Hematopoietic multipotent progenitor cell treated with erythropoietin and hydrocortisone succinate and interleukin-3 and kit ligand, for 4 days (in vitro differentiated cells): ENCODE measurements at regions not wholly inside any gene's neighbourhood (a gene's known extent, or its start where the extent isn't known, plus 50 kb on each side); places are given as distances from the start of the nearest gene placed in this dataset.
A peak's percentile ranks its signal among the peaks of the same experiment; 100 is the strongest.
"Not testable (repeated sequence)": the region's sequence is repeated elsewhere in the genome, so short reads cannot be mapped to it uniquely, and the experiment has no call there.

Experiments
- DNase-seq: peaks from one replicate; pipeline ENCODE4 v3.0.0-alpha.2; 2015

DNA sequence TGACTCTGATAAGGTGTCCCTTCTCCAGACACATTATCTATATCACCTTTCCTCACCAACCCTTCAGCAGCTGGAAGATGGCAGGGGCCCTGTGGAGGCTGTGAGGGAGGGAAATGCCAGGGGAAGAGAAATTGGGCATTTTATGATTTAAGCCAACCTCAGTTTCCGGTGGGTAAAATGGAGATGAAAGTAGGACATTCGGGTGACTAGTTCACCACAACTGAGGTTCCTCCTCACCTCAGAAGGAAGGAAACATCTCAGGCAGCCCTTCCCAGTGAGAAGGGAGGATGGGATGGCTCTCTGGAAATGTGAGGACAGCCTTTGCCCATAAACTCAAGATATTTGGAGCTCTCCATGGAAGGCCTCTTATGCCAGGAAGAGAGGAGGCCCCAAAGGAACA, 251.5 kb downstream of the MID1IP1 start:
- DNase-seq, result no peak

DNA sequence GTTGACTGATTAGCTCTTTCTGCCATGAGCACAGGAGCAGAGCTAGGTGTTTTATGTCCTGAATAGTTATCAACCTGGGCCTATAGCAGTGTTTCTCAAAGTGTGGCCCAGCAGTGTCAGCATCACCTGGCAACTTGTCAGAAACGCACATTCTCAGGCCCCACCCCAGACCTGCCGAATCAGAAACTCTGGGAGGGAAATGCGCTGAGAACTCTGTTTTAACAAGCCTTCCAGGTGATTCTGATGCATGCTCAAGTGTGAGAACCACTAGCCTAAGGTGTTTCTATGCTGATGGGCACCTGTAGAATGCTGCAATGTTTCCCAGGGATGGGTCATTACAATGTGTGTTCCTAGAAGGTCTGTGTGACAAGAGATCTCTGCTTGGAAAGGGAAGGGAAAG, 257.5 kb downstream of the MID1IP1 start:
- no peak for DNase-seq

DNA sequence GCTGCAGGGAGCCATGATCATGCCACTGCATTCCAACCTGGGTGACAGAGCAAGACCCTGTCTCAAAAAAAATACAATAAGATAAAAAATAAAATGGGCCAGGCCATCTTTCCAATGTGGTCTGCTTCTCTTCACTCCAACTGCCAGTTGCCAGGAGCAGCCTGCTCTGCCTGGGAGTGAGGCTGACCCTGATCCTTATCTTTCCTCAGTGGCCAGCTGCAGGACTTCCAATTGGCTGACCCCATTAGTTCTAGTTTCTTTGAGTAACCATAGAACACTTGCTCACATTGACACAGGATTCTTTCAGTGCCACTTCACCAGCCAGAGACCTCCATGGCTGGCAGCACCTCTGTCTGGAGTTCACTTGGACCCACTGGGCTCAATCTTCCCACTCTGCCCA, 258.6 kb downstream of the MID1IP1 start:
- no peak for DNase-seq

DNA sequence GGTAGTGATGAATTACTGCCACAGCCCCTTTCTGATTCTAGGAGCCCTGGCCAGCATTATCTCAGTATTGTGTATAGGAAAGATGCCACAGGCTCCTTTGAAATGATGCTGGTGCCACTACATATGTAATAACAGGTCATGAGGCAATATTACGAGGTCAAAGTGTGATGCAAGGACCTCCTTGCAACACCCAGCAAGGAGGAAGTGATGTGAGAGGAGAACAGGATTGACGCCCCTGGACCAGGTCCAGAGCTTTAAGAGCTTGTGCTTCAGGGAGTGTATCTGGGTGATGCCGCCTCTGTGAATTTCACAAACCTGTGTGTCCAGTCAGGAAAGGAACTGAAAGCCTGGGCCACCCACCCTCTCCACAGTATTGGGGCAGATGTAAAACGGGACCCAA, 261.8 kb downstream of the MID1IP1 start:
- DNase-seq, result peak; percentile 57

DNA sequence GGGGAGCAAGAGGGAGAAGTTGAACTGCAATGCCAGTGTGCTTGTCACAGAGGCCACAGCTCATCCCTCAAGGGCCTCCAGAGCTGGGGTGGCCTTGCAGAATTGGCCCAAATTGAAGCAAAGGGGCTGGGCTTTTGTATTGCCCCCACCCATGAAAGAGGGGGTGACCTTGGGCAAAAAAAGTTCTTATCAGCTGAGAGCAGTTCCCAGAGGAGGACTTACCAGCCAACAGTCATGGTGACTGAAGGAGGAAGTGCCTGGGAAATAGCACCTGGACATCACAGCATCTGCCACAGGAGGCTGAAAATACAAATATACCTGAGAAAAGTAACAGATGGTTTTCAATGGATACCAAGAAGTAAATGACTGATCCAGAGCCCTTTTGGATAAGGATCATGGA, 262.4 kb downstream of the MID1IP1 start:
- DNase-seq, result peak; percentile 6

DNA sequence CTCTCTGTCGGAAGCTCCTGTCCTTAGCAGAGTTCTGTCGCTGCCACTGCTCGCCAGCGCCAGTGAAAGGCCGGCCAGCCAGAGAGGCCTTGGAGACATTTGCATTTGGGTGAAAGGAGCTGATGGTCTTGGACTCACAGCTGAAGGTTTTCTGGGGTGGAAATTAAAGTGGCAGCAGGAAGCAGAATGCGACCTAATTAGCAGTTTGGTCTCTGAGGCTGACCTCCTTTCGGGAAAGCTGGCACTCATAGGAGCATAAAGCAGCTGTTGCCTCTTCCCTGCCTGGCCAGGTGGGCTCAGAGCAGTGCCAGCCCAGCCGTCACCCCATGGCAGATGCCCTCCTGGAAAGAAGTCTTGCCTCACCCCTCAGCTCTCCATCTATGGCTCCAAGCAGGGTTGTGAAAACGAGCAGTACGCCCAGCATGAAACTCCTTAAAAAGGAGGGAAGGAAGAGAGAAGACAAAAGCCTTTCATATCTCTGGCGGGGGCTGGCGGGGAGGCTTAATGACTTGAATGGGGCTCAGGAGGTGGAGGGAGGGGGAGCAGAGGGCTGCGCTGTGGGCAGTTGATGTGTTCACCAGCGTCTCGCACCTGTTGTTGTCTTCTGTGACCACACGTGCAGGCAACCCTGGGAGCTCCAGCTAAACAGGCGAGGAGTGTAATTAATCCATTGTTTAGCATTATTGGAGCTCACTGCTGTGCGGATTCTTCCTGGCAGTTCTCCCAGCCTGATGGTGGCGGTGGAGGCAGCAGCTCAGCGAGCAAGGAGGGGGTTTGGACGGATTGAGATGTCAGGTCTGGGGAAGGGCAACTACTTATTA, 264.0 kb downstream of the MID1IP1 start:
- no peak for DNase-seq

DNA sequence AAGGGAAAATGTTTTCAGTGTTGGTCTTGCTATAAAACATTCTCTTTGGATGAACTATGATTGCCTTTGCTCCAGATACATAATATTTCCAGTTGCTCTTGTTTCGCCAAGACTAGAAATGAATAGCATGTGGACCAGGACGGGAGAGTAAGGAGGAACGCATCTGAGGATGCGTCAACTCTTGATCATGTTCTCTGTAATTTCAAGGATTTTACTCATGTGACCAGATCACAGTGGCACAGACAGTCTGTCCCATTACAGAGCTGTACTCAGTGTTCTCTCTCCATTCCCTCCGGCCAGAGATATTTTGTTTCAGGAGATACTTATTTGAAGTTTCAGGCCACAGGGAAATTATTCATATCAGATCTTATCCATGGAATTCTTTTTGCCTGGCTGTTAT, 266.6 kb downstream of the MID1IP1 start:
- DNase-seq, result no peak

DNA sequence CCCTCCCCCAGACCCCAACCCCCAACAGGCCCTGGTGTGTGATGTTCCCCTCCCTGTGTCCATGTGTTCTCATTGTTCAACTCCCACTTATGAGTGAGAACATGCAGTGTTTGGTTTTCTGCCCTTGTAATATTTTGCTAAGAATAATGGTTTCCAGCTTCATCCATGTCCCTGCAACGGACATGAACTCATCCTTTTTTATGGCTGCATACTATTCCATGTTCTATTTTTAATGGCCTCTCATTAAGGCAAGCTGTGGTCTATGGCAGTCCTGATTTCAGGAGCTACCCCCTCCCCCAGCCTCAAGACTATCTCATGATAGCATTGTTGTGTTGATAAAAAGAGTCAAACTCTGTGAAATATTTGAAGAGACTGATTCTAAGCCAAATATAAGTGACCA, 267.4 kb downstream of the MID1IP1 start:
- not testable (repeated sequence) for DNase-seq

DNA sequence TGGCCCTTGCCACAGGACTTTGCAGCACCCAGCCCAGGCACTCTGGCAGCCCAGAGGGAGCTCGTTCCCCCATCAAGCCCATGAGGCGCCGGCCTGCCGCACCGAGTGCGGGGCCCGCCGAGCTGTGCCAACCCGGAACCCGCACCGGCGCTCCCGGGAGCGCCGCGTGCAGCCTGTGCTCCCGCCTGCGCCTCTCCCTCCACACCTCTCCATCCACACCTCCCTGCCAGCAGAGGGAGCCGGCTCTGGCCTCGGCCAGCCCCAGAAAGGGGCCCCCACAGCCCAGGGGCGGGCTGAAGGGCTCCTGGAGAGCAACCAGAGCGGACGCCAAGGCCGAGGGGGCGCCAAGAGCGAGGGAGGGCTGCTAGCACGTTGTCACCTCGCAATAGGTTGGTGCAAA, 268.8 kb downstream of the MID1IP1 start:
- DNase-seq, result no peak

DNA sequence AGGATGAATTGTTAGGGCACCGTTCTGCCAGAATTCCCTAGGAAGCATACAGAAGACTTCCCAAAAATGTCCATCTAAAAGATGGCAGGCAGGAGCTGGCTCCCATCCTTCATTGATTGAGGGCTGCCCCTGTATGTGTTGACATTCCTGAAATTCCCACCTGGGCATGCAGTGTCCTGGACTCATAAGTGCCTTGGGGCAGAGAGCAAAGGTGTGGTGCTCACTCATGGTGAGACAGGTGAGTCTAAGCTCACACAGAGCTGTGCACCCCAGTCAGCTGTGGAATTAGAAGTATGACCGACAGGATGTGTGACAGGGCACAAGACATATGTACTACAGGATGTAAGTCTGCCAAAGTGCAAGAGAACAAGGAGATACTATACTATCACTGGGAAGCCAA, 271.9 kb downstream of the MID1IP1 start:
- no peak for DNase-seq

DNA sequence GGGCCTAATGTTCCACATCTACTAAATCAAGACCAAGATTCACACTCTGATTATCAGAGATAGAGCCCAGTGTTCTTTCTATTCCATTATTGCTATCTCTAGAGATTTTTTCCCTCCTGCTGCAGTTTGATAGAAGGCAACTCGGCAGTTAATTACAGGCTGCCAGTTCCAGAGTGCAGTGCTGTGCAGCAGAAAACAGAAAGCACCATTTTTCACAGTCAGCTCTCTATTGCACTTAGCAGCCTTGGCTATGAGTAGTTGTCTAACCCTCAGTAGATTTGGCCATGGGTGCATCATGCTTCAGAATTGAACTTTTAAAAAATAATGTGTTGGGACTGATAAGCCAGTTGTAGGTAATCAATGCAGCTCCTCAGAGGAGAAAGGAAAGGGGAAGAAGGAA, 295.3 kb downstream of the MID1IP1 start:
- DNase-seq, result no peak

DNA sequence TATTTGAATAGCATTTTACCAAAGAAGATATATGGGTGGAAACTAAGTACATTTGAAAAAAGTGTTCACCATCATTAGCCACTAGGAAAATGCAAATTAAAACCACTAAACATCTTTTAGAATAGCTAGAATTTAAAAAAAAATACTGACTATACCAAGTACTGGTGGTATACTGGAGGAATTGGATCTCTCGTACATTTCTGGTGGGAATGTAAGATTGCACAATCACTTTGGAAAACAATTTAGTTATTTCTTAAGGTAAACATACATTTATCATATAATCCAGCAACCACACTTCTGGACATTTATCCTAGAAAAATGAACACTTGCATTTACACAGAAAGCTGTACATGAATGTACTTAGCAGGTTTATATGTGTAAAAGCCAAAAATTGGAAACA, 303.5 kb downstream of the MID1IP1 start:
- no peak for DNase-seq

DNA sequence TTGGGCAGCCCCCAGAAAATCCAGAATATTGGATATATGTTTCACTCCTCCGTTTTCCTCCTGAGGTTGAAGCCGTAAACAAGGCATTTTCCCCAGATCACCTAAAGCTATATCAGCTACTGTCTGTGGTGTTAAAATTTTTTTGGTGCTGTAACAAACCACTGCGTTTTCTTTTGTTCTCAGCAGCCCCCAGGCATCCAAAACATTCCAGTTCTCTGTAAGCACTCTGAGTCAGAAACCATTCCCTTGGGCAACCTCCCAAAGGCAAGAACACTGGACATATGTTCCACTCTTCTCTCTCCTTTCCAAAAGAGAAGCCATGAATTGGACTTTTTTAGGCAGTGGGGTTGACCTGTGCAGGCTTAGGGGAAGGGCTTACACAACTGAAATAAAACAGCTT, 310.9 kb downstream of the MID1IP1 start:
- DNase-seq, result no peak

DNA sequence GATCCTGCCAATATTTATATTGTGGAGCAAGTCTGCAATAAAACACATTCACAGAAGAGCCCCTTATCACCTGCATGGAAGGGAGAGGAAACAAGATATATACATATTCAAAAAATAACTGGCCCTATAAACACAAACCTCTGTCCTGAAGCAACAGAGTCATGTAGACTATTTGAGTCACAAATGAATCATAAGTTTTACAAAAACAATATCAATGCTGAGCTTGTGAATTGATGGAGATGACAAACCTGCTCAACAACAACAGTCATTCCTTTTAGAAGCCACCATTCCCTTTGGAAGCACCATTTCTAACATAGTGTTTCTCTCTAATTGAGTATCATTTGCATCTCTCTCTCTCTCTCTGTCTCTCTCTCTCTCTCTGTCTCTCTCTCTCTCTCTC, 313.9 kb downstream of the MID1IP1 start:
- no peak for DNase-seq

DNA sequence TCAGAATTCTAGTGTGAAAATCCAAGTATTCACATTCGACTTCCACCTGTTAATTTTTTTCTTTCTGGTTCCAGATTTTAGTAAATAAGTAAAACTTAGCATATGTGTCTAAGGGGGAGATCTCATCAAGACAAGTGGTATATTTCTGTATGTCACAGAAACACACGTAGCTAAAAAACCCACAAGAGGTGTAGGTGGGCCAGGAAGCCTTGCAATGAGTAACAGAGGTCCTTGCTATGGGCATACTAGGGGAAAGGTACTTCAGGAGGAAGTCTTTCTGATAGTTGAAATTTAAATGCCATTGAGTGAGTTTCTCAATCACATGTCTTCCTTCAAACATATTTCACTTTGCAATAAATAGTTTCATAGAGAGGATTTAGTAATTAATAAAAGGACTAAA, 315.8 kb downstream of the MID1IP1 start:
- no peak for DNase-seq

DNA sequence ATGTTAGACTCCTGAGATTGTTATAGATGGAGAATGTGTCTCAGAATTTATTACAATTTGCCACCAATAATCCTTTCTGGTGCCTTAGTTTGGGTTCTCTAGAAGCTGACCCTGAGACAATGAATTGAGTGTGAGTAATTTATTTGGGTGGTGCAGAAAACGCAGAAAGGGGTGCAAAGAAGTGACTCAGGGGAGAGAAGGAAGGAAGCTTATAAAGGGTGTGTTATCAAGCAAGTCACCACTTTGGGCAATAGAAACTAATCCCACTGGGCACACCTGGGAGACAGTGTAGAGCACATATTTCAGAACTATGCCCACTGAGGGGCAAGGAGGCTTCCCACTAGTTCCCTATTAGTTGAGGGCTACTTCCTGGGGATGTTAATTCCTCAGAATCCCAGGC, 320.6 kb downstream of the MID1IP1 start:
- no peak for DNase-seq

DNA sequence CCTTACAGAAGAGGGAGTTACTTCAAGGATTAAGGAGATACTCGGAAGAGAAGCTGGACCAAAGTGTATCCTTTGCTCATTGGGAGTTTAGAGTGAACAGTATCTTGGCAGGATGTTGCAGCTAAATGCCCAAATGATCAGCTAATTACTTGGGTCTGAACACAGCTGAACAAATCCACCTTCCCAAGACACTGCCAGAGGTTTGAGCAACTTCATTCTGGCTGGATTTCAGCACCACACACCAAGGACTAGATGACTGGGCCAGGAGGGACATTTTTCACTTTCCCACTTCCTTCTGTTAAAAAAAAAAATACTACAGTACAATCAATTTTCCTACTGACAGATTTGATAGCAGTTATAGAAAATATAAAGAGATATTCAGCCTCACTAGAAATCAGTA, 324.6 kb downstream of the MID1IP1 start:
- no peak for DNase-seq

DNA sequence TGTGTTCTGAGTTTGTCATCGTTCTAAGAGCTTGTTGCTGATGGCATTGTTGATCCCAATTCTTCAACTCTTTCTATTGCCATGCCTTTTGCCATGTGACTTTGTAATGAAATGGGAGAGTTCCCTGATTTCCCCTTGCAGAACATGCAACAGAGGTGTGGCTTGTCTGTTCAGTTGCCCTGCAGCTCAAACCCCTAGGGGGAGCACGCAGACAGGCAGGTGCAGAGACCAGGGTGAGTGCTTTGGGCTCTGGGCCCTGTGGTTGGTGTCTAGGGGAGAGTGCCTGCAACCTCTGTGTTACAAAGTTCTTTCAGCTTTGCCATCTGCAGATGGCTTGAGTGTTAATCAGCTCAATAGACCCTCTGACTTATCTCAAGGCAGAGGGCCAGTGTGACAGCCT, 332.7 kb downstream of the MID1IP1 start:
- DNase-seq, result peak; percentile 36

DNA sequence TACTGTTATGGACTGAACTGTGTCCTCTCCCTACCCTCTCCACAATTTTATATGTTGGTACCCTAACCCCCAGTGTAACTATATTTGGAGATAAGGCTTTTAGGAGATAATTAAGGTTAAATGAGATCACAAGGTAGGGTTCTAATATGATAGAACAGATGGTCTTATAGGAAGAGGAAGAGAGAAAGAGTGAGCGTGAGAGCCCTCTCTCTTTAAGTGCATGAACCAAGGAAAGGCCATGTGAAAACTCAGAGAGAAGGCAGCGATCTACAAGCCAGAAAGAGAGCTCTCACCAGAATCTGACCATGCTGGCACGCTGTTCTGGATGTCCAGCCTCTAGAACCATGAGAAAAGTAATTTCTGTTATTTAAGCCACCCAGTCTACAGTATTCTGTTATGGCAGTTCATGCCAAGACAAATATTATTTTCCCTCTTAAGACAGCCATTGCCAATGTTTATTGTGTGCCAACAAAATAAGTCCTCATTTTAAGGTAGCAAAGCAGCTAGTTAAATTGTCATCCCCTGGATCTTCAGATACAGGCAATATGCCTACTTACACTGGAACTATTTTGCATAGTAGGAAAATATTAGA, 336.2 kb downstream of the MID1IP1 start:
- no peak for DNase-seq

DNA sequence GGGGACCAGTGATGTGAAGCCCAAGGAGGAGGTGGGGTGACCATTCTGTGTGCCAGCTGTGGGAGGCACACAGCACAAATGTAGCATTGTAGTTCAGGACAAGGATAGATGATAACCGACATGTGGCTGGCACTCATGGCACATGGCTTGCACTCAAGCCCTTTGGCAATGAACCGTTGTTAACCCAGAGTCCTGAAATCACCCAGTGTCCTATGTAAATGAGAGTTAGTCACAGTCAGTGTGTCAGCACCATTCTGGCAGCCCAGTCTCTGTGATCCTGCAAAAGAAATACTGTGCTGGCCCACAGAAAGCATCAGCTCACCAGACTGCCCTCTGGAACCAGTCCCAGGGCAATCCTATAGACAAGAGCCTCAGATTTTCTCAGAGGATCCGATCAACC, 339.3 kb downstream of the MID1IP1 start:
- DNase-seq, result no peak

DNA sequence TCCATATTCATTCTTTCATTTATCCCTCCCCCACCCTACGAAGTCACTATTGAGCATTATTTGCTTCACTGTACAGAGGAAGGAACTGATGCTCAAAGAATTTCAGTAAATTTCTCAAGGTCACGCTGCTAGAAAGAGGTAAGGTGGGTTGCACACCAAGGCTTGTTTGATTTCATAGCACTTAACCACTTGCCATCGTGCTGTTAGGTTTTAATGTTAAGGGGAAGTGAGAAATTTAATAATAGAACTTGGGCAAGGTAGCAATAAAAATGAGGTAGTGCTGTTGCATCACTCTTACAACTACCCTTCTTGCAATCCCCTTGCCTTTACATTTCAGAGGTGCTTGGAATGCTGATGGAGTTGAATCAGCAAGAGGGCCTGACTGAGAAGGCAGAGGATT, 343.1 kb downstream of the MID1IP1 start:
- DNase-seq, result peak; percentile 27

DNA sequence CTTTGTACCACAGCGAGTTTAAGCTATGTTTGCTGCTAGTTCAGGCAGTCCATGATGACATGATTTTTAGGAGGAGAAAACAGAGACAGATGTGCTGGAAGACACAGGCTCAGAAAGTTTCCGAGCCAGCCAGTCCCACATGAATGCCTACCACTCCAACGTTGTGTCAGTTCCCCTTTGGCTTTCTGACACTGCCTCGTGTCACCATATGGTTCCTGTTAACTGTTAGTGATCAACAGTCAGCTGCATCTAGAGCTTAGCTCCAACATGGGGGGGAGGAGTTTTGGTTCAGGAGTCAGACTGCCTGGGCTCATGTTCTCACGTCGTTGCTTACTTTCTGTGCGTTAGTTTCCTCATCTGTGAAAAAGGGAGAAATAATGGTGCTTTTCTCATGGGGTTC, 343.7 kb downstream of the MID1IP1 start:
- peak; percentile 64 for DNase-seq

DNA sequence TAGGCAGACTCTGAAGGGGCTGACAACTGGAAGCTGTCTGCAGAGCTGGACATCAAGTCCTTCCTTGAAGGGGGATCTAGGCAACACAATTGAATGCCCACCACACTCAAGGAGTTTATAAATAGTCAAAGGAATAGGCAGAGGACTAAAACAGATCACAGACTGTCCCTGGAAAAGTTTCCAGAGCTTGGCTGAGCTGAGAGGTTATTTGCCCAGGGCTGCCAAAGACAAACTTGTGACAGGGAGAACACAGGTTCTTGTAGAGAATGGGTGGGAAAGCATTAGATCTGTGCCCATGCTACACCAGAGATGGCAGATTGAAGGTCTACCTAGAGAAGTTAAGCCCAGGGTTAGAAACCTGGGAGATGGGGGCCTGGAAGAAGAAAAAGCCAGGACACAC, 344.6 kb downstream of the MID1IP1 start:
- DNase-seq, result no peak

DNA sequence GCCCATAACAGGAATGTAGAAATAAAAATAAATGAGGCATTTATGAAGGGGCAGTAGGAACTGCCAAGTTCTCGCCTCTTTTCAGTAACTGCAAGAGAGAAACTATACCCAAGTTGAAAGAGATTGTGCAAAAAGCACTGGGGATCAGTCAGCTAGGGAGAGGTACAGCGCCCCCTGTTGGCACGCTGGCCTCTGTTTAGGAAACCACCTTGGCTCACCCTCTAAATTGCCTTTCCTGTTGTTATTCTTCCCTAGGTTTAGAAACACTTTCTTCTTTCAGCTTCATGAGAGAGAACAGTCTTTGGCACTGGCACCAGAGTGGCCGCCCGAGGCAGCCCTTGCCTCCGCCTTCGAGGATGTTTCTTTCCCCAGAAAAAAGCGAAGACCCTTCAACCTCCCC, 348.5 kb downstream of the MID1IP1 start:
- peak; percentile 74 for DNase-seq

DNA sequence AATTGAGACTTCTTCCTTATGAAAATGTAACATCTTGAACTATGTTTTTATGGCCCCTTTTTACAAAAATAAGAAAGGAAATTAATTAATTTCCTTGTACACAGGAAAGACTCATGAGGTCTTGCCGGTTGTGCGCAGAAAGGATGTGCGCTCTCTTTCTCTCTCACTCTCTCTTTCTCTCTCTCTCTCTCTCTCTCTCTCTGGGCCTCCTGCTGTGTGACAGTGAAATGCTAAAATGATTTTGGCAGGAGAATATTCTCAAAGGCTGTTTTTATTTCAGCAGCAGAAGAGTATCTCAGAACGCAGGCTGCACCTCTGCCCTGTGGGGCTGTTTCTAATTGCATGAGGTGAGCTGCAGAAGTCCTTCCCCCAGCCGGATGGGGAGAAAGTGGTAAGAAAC, 349.0 kb downstream of the MID1IP1 start:
- DNase-seq, result no peak
